ENCODE measurements at regions not wholly inside any gene's neighbourhood (a gene's known extent, or its start where the extent isn't known, plus 50 kb on each side); places are given as distances from the start of the nearest gene placed in this dataset.
"Not testable (repeated sequence)": the region's sequence is repeated elsewhere in the genome, so short reads cannot be mapped to it uniquely, and the experiment has no call there.

DNA sequence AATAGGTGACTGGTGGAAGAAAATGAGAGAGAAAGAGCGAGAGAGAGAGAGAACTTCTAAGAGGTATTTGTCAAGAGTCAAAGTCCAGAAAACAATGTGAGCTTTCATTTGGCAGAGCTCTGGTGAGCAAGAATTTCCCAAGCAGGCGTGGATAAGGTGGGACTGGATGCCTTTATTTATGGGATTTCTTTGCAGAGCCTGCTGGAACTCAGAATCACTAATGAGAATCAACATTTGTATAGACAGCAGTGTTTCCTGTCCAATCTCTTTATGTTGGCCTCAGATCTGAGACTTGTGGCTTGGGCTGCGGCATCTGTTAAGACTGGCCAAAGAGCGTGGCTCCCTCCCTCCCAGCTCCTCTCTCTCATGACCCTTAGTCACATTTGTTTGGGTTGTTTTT is 67.9 kb upstream of the TBL1X start:
- DNase-seq, result no peak
- no peak for TF ChIP-seq CTCF (IDR thresholded peaks at IDR 0.05; ENCODE audit: low read depth, low read length)
- no peaks in the 10 kb centered on the region for H3K36me3 ChIP-seq

DNA sequence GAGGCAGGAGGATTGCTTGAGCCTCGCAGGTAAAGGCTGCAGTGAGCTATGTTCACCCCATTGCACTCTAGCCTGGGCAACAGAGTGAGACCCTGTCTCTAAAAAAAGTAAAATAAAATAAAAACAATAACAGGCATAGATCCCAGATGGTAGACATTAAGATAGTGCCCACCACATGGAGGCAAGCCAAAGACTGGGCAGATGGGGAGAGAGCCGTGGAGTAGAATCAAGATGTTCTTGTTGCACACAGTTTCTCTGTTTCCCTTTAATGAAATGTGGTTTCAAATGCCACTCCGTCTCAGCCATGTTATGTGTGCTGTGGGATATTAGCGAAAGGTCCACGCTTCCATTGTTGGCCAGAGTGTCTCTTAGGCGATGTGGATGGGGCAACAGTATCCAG is 63.8 kb upstream of the TBL1X start:
- no peak for TF ChIP-seq CTCF (IDR thresholded peaks at IDR 0.05; ENCODE audit: low read depth, low read length)
- Histone ChIP-seq H3K27me3 (no peaks in the 10 kb centered on the region), H3K36me3 (no peaks in the 10 kb centered on the region), H3K9me3 (no peaks in the 10 kb centered on the region), H3K4me3 (ENCODE audit: low read depth, low read length) (no peak overlapping the region), H3K4me1 (no peaks in the 10 kb centered on the region)
- DNase-seq, result no peak

More for the DNA sequence above, 67.9 kb upstream of the TBL1X start:
- Histone ChIP-seq H3K27me3 (no peaks in the 10 kb centered on the region), H3K9me3 (no peaks in the 10 kb centered on the region), H3K4me1 (no peaks in the 10 kb centered on the region), H3K4me3 (ENCODE audit: low read depth, low read length) (no peak overlapping the region)

DNA sequence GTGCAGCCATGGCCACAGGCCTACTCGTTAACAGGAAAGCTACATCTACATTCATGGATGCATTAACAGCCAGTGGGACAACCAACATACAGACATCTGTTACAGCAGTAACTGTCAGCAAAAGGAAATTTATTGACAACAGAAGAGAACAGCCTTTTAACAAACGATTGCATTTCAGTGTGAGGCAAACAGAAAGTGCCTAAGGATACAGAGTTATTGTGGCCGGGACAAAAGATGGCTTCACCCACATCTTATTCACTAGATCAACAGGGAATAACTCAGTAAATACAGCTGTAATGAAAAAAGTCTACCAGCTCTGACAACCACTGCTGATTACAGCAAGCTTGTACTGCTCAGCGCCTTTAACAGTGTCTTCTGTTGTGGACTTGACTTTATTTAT is 61.5 kb upstream of the TBL1X start:
- Histone ChIP-seq H3K4me1 (no peaks in the 10 kb centered on the region), H3K4me3 (ENCODE audit: low read depth, low read length) (no peak overlapping the region), H3K9me3 (no peaks in the 10 kb centered on the region), H3K36me3 (no peaks in the 10 kb centered on the region), H3K27me3 (no peaks in the 10 kb centered on the region)
- DNase-seq, result no peak
- TF ChIP-seq CTCF (IDR thresholded peaks at IDR 0.05; ENCODE audit: low read depth, low read length), result no peak

- not testable (repeated sequence) for H3K27me3 ChIP-seq; H3K36me3 ChIP-seq; H3K4me3 ChIP-seq (ENCODE audit: low read depth, low read length); H3K4me1 ChIP-seq; H3K9me3 ChIP-seq
- peak; percentile 12 for DNase-seq
Measured at GRCh38 chrX:9405635-9406034, 59.2 kb upstream of the TBL1X start.

GRCh38 chrX:9410889-9411288 is 54.0 kb upstream of the TBL1X start:
- not testable (repeated sequence) for H3K27me3 ChIP-seq

DNA sequence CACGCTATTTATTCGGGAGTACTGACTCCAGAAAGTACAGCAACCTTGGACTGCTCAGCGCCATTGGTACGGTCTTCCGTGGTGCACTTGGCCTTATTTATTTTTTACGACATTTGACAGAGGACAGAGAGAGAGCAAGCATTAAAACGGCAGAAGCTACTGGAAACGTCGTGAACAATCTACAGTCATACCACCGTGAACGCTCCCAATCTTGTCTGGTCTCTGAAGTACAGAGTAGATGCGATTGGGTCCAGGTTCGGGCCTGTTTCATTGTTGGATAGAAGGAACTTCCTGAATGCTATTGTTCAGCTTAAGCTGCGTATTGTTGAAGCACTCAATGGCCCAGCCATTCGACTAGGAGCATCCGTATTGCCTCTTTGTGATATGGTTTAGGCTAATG is 53.2 kb upstream of the TBL1X start:
- not testable (repeated sequence) for DNase-seq; H3K9me3 ChIP-seq; H3K36me3 ChIP-seq; H3K4me1 ChIP-seq; H3K4me3 ChIP-seq (ENCODE audit: low read depth, low read length); H3K27me3 ChIP-seq

More at GRCh38 chrX:9410889-9411288, 54.0 kb upstream of the TBL1X start:
- H3K9me3 ChIP-seq; H3K4me3 ChIP-seq (ENCODE audit: low read depth, low read length); H3K4me1 ChIP-seq; DNase-seq; H3K36me3 ChIP-seq: not testable (repeated sequence)

GRCh38 chrX:9414416-9414815 is 50.4 kb upstream of the TBL1X start:
- Histone ChIP-seq H3K36me3 (no peaks in the 10 kb centered on the region), H3K4me3 (ENCODE audit: low read depth, low read length) (no peak overlapping the region), H3K4me1 (no peaks in the 10 kb centered on the region), H3K9me3 (no peaks in the 10 kb centered on the region), H3K27me3 (no peaks in the 10 kb centered on the region)
- DNase-seq, result no peak
- TF ChIP-seq CTCF (IDR thresholded peaks at IDR 0.05; ENCODE audit: low read depth, low read length), result no peak
